GM10266 (cell line): ENCODE measurements at regions not wholly inside any gene's neighbourhood (a gene's known extent, or its start where the extent isn't known, plus 50 kb on each side); places are given as distances from the start of the nearest gene placed in this dataset.
"Not testable (repeated sequence)": the region's sequence is repeated elsewhere in the genome, so short reads cannot be mapped to it uniquely, and the experiment has no call there.

ENCODE experiments used
- DNase-seq: peaks from one replicate; pipeline ENCODE4 v3.0.0; 2012; ENCODE audit errors: extremely low spot score
- CTCF ChIP-seq: IDR thresholded peaks from 2 replicates; pipeline ENCODE4 v1.5.1; 2012; ENCODE audit warnings: mild to moderate bottlenecking, low read depth; ENCODE audit not compliant: control insufficient read depth, insufficient read depth; ENCODE audit errors: missing control alignments

DNA sequence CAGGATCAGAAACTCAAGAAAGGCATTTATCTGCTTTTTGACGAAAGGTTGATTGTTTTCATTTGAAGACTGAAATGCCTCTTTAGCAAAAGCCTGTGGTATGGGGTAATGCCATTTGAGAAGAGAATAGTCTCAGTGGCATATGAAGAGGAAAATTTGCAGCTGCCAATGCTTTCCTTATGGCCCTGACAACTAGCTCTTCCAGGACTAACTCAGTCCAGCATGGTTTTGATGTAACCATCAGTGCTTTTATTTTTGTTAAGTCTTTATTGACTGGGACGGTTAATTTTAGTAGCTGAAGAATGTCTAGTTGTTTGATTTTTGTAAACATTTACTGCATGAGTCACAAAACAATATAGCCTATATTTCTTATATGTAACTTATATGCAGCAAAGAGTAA, 158.4 kb downstream of the LNPK start:
- no peak for TF ChIP-seq CTCF

GRCh38 chr2:175842996-175843395, 159.1 kb downstream of the LNPK start:
- TF ChIP-seq CTCF: no peak
- no peak for DNase-seq

More for the DNA sequence above, 158.4 kb downstream of the LNPK start:
- DNase-seq: no peak

DNA sequence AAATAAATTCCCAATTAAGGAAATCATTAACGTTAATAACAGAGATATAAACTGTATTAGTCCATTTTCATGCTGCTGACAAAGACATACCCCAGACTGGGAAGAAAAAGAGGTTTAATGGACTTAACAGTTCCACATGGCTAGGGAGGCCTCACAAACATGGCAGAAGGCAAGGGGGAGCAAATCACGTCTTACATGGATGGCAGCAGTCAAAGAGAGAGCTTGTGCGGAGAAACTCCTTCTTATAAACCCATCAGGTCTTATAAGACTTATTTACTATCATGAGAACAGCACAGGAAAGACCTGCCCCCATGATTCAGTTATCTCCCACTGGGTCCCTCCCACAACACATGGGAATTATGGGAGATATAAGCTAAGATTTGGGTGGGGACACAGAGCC, 161.3 kb downstream of the LNPK start:
- DNase-seq: not testable (repeated sequence)

DNA sequence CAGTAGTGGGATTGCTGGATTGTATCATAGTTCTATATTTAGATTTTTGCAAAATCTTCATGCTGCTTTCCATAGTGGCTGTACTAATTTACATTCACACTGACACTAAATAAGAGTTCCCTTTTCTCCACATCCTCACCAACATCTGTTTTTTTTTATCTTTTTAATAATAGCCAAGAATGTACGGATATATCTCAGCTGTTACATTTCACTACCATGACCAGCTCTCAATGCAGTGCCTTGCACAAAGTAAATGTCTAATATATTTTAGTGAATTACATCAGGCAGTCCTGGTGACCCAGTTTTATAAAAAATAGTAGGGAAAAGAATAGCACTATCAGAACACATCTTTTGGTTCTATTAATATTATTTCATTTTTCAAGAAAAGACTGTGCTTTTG, 161.8 kb downstream of the LNPK start:
- TF ChIP-seq CTCF: no peak
- DNase-seq: no peak

GRCh38 chr2:175838979-175839378, 163.1 kb downstream of the LNPK start:
- no peak for DNase-seq
- TF ChIP-seq CTCF: no peak

- TF ChIP-seq CTCF: no peak
- no peak for DNase-seq
Measured at GRCh38 chr2:175837046-175837445, 165.0 kb downstream of the LNPK start.

DNA sequence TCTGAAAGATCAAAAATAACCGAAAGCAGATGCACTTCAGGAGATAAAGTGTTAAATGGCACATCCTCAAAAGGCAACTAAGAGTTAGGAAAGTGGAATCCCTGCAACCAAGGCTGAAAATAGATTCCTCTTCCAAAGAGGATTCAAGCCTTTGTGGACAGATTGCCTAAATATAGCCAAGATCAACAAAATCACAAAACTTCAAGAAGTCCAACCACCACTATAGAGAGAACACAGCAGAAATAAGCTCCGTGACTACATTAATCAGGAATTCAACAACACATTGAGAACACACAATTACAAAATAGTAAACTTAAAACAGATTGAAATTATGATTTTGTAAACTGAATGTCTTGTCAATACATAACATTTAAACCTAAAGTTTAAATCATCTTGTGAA, 165.7 kb downstream of the LNPK start:
- no peak for TF ChIP-seq CTCF

GRCh38 chr2:175834477-175834876, 167.6 kb downstream of the LNPK start:
- DNase-seq: no peak
- TF ChIP-seq CTCF: no peak

More for the DNA sequence above, 165.7 kb downstream of the LNPK start:
- no peak for DNase-seq
